ENCODE measurements at regions not wholly inside any gene's neighbourhood (a gene's known extent, or its start where the extent isn't known, plus 50 kb on each side); places are given as distances from the start of the nearest gene placed in this dataset.
"Not testable (repeated sequence)": the region's sequence is repeated elsewhere in the genome, so short reads cannot be mapped to it uniquely, and the experiment has no call there.

DNA sequence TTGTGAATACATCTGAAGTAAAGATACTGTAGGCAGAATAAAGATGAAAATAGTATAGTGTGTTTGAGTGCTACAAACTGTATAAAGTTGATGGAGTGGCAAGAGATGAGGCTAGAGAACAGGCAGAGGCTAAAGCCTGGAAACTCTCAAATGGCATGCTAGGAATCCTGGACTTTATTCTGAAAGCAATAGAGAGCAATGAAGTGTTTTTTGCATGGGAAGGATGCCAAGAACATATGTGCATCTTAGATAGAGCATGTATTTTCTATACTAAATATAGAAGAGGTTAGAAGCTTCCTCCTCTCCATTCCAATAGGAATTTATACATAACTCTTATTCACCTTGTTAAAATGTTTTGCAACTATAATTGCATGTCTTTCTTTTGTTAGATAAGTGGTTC, 86.3 kb upstream of the TMTC2 start:
- Histone ChIP-seq H2BK5ac (ENCODE audit: low read length) (no peak overlapping the region), H2BK15ac (ENCODE audit: low read length) (no peak overlapping the region), H3K14ac (ENCODE audit: low read length) (no peak overlapping the region), H4K8ac (ENCODE audit: low read depth, low read length) (no peak overlapping the region), H3K9ac (ENCODE audit: low read depth, low read length, poor library complexity) (no peak overlapping the region), H3K4me3 (ENCODE audit: low read length in 2 of 2) (no peak overlapping the region), H3K27ac (replicated peaks; ENCODE audit: low read length) (no peak overlapping the region), H3K4ac (ENCODE audit: low read length) (no peak overlapping the region), H3K23ac (ENCODE audit: low read depth, low read length, poor library complexity) (no peak overlapping the region), H3K27me3 (ENCODE audit: control insufficient read depth in 3 of 3, insufficient read depth in 3 of 3, low read depth in 1 of 3, low read length in 3 of 3) (no peaks in the 10 kb centered on the region), H2AFZ (ENCODE audit: low read length) (no peak overlapping the region), H4K91ac (ENCODE audit: low read depth, low read length, poor library complexity) (no peak overlapping the region), H3K18ac (ENCODE audit: low read length) (no peak overlapping the region), H3K9me3 (replicated peaks in 1 of 2; ENCODE audit: control insufficient read depth in 2 of 2, insufficient read depth in 1 of 2, low read depth in 1 of 2, low read length in 2 of 2) (no peaks in the 10 kb centered on the region), H3K79me1 (ENCODE audit: low read depth, low read length) (no peaks in the 10 kb centered on the region), H3K36me3 (replicated peaks in 1 of 2; ENCODE audit: control insufficient read depth in 2 of 2, insufficient read depth in 2 of 2, low read length in 2 of 2) (no peaks in the 10 kb centered on the region), H3K4me1 (ENCODE audit: control insufficient read depth in 2 of 2, insufficient read depth in 1 of 2, low read depth in 1 of 2, low read length in 2 of 2) (no peaks in the 10 kb centered on the region), H2BK120ac (ENCODE audit: low read depth, low read length) (no peak overlapping the region), H2BK12ac (ENCODE audit: low read length) (no peak overlapping the region), H3K4me2 (ENCODE audit: insufficient read depth, low read length, poor library complexity, severe bottlenecking) (no peak overlapping the region), H2AK5ac (ENCODE audit: low read depth, low read length) (no peak overlapping the region)
- no peak for DNase-seq (ENCODE audit: low spot score)

DNA sequence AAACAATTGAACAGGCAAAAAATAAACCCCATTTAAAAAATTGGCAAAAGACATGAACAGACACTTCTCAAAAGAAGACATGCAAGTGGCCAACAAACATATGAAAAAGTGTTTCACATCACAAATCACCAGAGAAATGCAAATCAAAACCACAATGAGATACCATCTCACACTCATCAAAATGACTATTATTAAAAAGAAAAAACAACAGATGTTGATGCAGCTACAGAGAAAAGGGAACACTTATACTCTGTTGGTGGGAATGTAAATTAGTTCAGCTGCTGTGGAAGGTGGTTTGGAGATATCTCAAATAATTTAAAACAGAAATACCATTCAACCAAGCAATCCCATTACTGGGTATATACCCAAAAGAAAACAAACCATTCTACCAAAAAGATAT, 83.1 kb upstream of the TMTC2 start:
- H2BK12ac ChIP-seq (ENCODE audit: low read length); H2AK5ac ChIP-seq (ENCODE audit: low read depth, low read length); H4K91ac ChIP-seq (ENCODE audit: low read depth, low read length, poor library complexity); H2BK15ac ChIP-seq (ENCODE audit: low read length); H3K36me3 ChIP-seq (replicated peaks in 1 of 2; ENCODE audit: control insufficient read depth in 2 of 2, insufficient read depth in 2 of 2, low read length in 2 of 2); H3K79me1 ChIP-seq (ENCODE audit: low read depth, low read length); H3K4ac ChIP-seq (ENCODE audit: low read length); H3K14ac ChIP-seq (ENCODE audit: low read length); H3K9ac ChIP-seq (ENCODE audit: low read depth, low read length, poor library complexity); H3K27ac ChIP-seq (replicated peaks; ENCODE audit: low read length); H3K18ac ChIP-seq (ENCODE audit: low read length); H3K9me3 ChIP-seq (replicated peaks in 1 of 2; ENCODE audit: control insufficient read depth in 2 of 2, insufficient read depth in 1 of 2, low read depth in 1 of 2, low read length in 2 of 2); H3K4me2 ChIP-seq (ENCODE audit: insufficient read depth, low read length, poor library complexity, severe bottlenecking); H2BK5ac ChIP-seq (ENCODE audit: low read length); H2AFZ ChIP-seq (ENCODE audit: low read length); H3K27me3 ChIP-seq (ENCODE audit: control insufficient read depth in 3 of 3, insufficient read depth in 3 of 3, low read depth in 1 of 3, low read length in 3 of 3); H3K23ac ChIP-seq (ENCODE audit: low read depth, low read length, poor library complexity); H3K4me1 ChIP-seq (ENCODE audit: control insufficient read depth in 2 of 2, insufficient read depth in 1 of 2, low read depth in 1 of 2, low read length in 2 of 2); H4K8ac ChIP-seq (ENCODE audit: low read depth, low read length); DNase-seq (ENCODE audit: low spot score); H3K4me3 ChIP-seq (ENCODE audit: low read length in 2 of 2); H2BK120ac ChIP-seq (ENCODE audit: low read depth, low read length): not testable (repeated sequence)

- Histone ChIP-seq H3K9ac (ENCODE audit: low read depth, low read length, poor library complexity) (no peak overlapping the region), H3K4ac (ENCODE audit: low read length) (no peak overlapping the region), H3K23ac (ENCODE audit: low read depth, low read length, poor library complexity) (no peak overlapping the region), H3K9me3 (replicated peaks in 1 of 2; ENCODE audit: control insufficient read depth in 2 of 2, insufficient read depth in 1 of 2, low read depth in 1 of 2, low read length in 2 of 2) (no peaks in the 10 kb centered on the region), H3K18ac (ENCODE audit: low read length) (no peak overlapping the region), H3K27ac (replicated peaks; ENCODE audit: low read length) (no peak overlapping the region), H2BK12ac (ENCODE audit: low read length) (no peak overlapping the region), H3K36me3 (replicated peaks in 1 of 2; ENCODE audit: control insufficient read depth in 2 of 2, insufficient read depth in 2 of 2, low read length in 2 of 2) (no peaks in the 10 kb centered on the region), H2BK120ac (ENCODE audit: low read depth, low read length) (no peak overlapping the region), H2BK5ac (ENCODE audit: low read length) (no peak overlapping the region), H3K4me2 (ENCODE audit: insufficient read depth, low read length, poor library complexity, severe bottlenecking) (no peak overlapping the region), H2BK15ac (ENCODE audit: low read length) (no peak overlapping the region), H3K4me1 (ENCODE audit: control insufficient read depth in 2 of 2, insufficient read depth in 1 of 2, low read depth in 1 of 2, low read length in 2 of 2) (no peaks in the 10 kb centered on the region), H3K79me1 (ENCODE audit: low read depth, low read length) (no peaks in the 10 kb centered on the region), H4K91ac (ENCODE audit: low read depth, low read length, poor library complexity) (no peak overlapping the region), H4K8ac (ENCODE audit: low read depth, low read length) (no peak overlapping the region), H2AFZ (ENCODE audit: low read length) (no peak overlapping the region), H3K27me3 (ENCODE audit: control insufficient read depth in 3 of 3, insufficient read depth in 3 of 3, low read depth in 1 of 3, low read length in 3 of 3) (no peaks in the 10 kb centered on the region), H3K14ac (ENCODE audit: low read length) (no peak overlapping the region), H2AK5ac (ENCODE audit: low read depth, low read length) (no peak overlapping the region), H3K4me3 (ENCODE audit: low read length in 2 of 2) (no peak overlapping the region)
- DNase-seq (ENCODE audit: low spot score) = no peak
Observed at GRCh38 chr12:82605115-82605514, 81.6 kb upstream of the TMTC2 start.

DNA sequence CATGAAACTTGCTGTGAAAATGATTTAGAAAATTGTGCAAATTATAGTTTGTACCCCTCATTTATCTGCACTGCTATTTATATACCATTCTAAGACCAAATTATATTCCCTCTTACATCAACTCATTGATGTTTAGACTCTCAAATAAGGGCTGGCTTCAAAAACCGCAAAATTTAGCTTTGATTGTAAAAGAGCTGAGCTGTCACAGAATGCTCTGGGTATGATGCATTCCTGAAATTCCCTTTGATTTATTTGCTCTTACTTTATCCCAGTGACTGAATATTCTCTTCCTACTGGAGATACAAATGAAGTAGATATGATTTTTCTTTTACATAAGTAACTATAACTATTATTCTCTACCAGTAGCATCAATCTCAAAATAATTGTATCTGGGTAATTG, 78.0 kb upstream of the TMTC2 start:
- no peaks in the 10 kb centered on the region for H3K79me1 ChIP-seq (ENCODE audit: low read depth, low read length)
- no peaks in the 10 kb centered on the region for H3K4me1 ChIP-seq (ENCODE audit: control insufficient read depth in 2 of 2, insufficient read depth in 1 of 2, low read depth in 1 of 2, low read length in 2 of 2)
- H4K91ac ChIP-seq (ENCODE audit: low read depth, low read length, poor library complexity) = no peak overlapping the region
- no peaks in the 10 kb centered on the region for H3K9me3 ChIP-seq (replicated peaks in 1 of 2; ENCODE audit: control insufficient read depth in 2 of 2, insufficient read depth in 1 of 2, low read depth in 1 of 2, low read length in 2 of 2)
- H3K18ac ChIP-seq (ENCODE audit: low read length) = no peak overlapping the region
- H2BK120ac ChIP-seq (ENCODE audit: low read depth, low read length) = no peak overlapping the region
- no CpG with 5 or more reads among the region's 1 CpG for WGBS, 2 donors (ENCODE audit: extremely low coverage in 2 of 2, insufficient read length in 2 of 2, insufficient replicate concordance in 1 of 2)
- no peak overlapping the region for H3K4ac ChIP-seq (ENCODE audit: low read length)
- no peak overlapping the region for H2BK12ac ChIP-seq (ENCODE audit: low read length)
- H2BK15ac ChIP-seq (ENCODE audit: low read length) = no peak overlapping the region
- no peak overlapping the region for H3K23ac ChIP-seq (ENCODE audit: low read depth, low read length, poor library complexity)
- no peak overlapping the region for H3K4me2 ChIP-seq (ENCODE audit: insufficient read depth, low read length, poor library complexity, severe bottlenecking)
- no peaks in the 10 kb centered on the region for H3K36me3 ChIP-seq (replicated peaks in 1 of 2; ENCODE audit: control insufficient read depth in 2 of 2, insufficient read depth in 2 of 2, low read length in 2 of 2)
- H3K4me3 ChIP-seq (ENCODE audit: low read length in 2 of 2) = no peak overlapping the region
- H3K27me3 ChIP-seq (ENCODE audit: control insufficient read depth in 3 of 3, insufficient read depth in 3 of 3, low read depth in 1 of 3, low read length in 3 of 3) = no peaks in the 10 kb centered on the region
- no peak overlapping the region for H2AK5ac ChIP-seq (ENCODE audit: low read depth, low read length)
- no peak overlapping the region for H4K8ac ChIP-seq (ENCODE audit: low read depth, low read length)
- H3K27ac ChIP-seq (replicated peaks; ENCODE audit: low read length) = no peak overlapping the region
- no peak overlapping the region for H3K14ac ChIP-seq (ENCODE audit: low read length)
- H2BK5ac ChIP-seq (ENCODE audit: low read length) = no peak overlapping the region
- H3K9ac ChIP-seq (ENCODE audit: low read depth, low read length, poor library complexity) = no peak overlapping the region
- no peak overlapping the region for H2AFZ ChIP-seq (ENCODE audit: low read length)
- no peak for DNase-seq (ENCODE audit: low spot score)

Data from neuronal stem cell (in vitro differentiated cells).